ENCODE measurements at regions not wholly inside any gene's neighbourhood (a gene's known extent, or its start where the extent isn't known, plus 50 kb on each side); places are given as distances from the start of the nearest gene placed in this dataset.

GRCh38 chr12:92991134-92991533, 62.0 kb upstream of the EEA1 start:
- Histone ChIP-seq H3K4me1 (peaks cover 0 to 12% (median 6%) of the 10 kb centered on the region in 4 donors), H3K9me3 (no peaks in the 10 kb centered on the region), H3K27me3 (no peaks in the 10 kb centered on the region), H3K4me3 (no peak overlapping the region), H3K27ac (no peak overlapping the region), H3K36me3 (no peaks in the 10 kb centered on the region)
- no peak for TF ChIP-seq EP300 (IDR thresholded peaks at IDR 0.05)
- TF ChIP-seq CTCF (IDR thresholded peaks at IDR 0.05): no peak
- TF ChIP-seq POLR2A (IDR thresholded peaks at IDR 0.05): no peak
- 95 to 97% methylated on average over 3 of the region's 3 CpGs for WGBS, 2 donors
- no peak for DNase-seq (ENCODE audit: low spot score in 2 of 2)

DNA sequence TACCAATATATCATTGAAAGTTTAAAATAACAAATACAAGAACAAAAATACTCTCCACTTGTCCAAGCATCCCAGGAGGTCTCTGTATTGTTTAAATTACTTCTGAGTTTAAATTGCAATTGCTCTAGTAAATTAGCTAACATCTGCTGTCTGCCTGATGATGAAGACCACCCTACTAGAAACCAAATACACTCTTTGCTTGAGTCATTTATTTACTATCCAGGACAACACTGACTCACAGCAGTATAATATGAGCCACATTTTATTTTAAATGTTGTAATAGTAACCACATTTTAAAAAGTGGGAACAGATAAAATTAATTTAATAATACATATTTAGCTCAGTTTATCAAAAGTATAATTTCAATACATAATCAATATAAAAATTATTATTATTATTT, 62.9 kb upstream of the EEA1 start:
- TF ChIP-seq POLR2A (IDR thresholded peaks at IDR 0.05) (no peak), CTCF (IDR thresholded peaks at IDR 0.05) (no peak), EP300 (IDR thresholded peaks at IDR 0.05) (no peak)

DNA sequence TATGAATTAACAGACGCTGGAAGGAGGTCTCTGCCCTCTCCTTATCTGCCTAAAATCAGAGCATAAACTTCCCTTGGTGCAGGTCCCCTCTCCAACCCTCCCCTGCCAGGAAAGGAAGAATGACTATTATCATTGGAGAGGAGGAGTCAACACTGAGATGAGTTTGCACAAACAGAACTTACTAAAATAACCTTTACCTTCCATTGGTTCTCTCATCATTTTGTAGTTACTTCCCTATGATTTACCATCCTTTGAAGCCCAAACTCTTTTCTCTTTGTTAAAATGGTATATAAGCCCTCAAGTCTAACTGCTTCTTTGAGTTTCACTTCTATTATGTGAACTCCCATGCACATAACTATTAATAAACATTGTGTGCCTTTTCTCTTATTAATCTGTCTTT, 64.2 kb upstream of the EEA1 start:
- Histone ChIP-seq H3K27ac (no peak overlapping the region), H3K27me3 (no peaks in the 10 kb centered on the region), H3K4me1 (no peaks in the 10 kb centered on the region), H3K9me3 (no peaks in the 10 kb centered on the region), H3K4me3 (no peak overlapping the region), H3K36me3 (no peaks in the 10 kb centered on the region)
- TF ChIP-seq POLR2A (IDR thresholded peaks at IDR 0.05) (no peak), EP300 (IDR thresholded peaks at IDR 0.05) (no peak), CTCF (IDR thresholded peaks at IDR 0.05) (no peak)
- DNase-seq (ENCODE audit: low spot score in 2 of 2): no peak
- 85 to 97% methylated on average over 1 of the region's 1 CpG for WGBS, 2 donors

More for the DNA sequence above, 62.9 kb upstream of the EEA1 start:
- no peak overlapping the region for H3K4me3 ChIP-seq
- no peaks in the 10 kb centered on the region for H3K36me3 ChIP-seq
- H3K27me3 ChIP-seq: no peaks in the 10 kb centered on the region
- H3K9me3 ChIP-seq: no peaks in the 10 kb centered on the region
- H3K4me1 ChIP-seq: peaks cover 0 to 11% (median 6%) of the 10 kb centered on the region in 4 donors
- H3K27ac ChIP-seq: no peak overlapping the region
- no peak for DNase-seq (ENCODE audit: low spot score in 2 of 2)

- Histone ChIP-seq H3K27me3 (no peaks in the 10 kb centered on the region), H3K4me1 (no peaks in the 10 kb centered on the region), H3K36me3 (no peaks in the 10 kb centered on the region), H3K9me3 (no peaks in the 10 kb centered on the region), H3K27ac (no peak overlapping the region), H3K4me3 (no peak overlapping the region)
- no peak for DNase-seq (ENCODE audit: low spot score in 2 of 2)
- 79 to 84% methylated on average over 7 of the region's 7 CpGs for WGBS, 2 donors
- TF ChIP-seq POLR2A (IDR thresholded peaks at IDR 0.05) (no peak), CTCF (IDR thresholded peaks at IDR 0.05) (no peak), EP300 (IDR thresholded peaks at IDR 0.05) (no peak)
Observed at GRCh38 chr12:92995258-92995903, 66.3 kb upstream of the EEA1 start.

DNA sequence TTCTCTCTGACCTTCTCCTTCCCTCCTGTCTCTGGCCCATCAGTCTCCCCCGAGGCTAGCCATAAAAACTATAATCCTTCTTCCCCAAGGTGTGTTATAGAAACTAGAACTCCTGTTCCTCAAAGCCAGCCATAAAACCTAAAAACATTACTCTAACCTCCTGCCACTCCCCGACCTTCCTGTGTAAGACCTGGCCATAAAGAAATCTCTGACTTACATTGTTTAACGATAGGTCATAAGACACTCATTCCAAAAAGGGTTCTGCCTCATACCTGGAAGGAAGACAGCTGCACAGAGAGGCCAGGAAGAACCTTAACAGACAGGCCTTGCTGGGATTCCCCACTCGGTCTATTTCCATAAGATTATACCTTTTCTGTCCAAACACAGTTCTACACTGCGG, 70.9 kb upstream of the EEA1 start:
- Histone ChIP-seq H3K9me3 (no peaks in the 10 kb centered on the region), H3K27ac (no peak overlapping the region), H3K4me1 (peaks cover 0 to 7% (median 2%) of the 10 kb centered on the region in 4 donors), H3K27me3 (no peaks in the 10 kb centered on the region), H3K4me3 (no peak overlapping the region), H3K36me3 (no peaks in the 10 kb centered on the region)
- TF ChIP-seq CTCF (IDR thresholded peaks at IDR 0.05) (no peak), POLR2A (IDR thresholded peaks at IDR 0.05) (no peak), EP300 (IDR thresholded peaks at IDR 0.05) (no peak)
- 78 to 91% methylated on average over 5 of the region's 5 CpGs for WGBS, 2 donors
- DNase-seq (ENCODE audit: low spot score in 2 of 2): no peak

All from tibial nerve (tissue), 4 donors.